ENCODE measurements at regions not wholly inside any gene's neighbourhood (a gene's known extent, or its start where the extent isn't known, plus 50 kb on each side); places are given as distances from the start of the nearest gene placed in this dataset.

DNA sequence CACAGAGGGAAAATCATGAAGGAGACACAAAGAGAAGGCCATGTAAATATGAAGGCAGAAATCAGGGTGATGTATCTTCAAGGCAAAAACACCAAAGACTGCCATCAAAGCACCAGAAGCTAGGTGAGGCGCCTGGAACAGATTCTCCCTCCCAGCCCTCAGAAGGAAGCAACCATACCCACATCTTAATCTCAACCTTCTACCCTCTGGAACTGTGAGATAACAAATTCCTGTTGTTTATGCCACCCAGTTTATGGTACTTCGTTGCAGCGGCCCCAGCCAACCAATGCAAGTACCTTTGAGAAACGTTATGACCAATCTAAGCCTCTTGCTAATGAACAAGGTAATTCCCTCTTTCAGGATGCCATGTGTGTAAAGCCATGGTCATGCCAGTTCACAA is 66.2 kb upstream of the STXBP5 start:
- CTCF ChIA-PET: no interaction called here
- H3K27ac Mint-ChIP-seq: no peak overlapping the region
- H3K27me3 Mint-ChIP-seq: peaks cover 2% of the 10 kb centered on the region
- POLR2A ChIA-PET: no interaction called here
- intact Hi-C loops (cut with DNase I, micrococcal nuclease): no loop called here
- peaks cover 10% of the 10 kb centered on the region for H3K4me1 Mint-ChIP-seq
- no peaks in the 10 kb centered on the region for H3K36me3 Mint-ChIP-seq (ENCODE audit: low read depth)
- no peak for ATAC-seq
- no peak for DNase-seq
- no peaks in the 10 kb centered on the region for H3K9me3 Mint-ChIP-seq (ENCODE audit: low read depth)
- H3K4me3 Mint-ChIP-seq: no peak overlapping the region

DNA sequence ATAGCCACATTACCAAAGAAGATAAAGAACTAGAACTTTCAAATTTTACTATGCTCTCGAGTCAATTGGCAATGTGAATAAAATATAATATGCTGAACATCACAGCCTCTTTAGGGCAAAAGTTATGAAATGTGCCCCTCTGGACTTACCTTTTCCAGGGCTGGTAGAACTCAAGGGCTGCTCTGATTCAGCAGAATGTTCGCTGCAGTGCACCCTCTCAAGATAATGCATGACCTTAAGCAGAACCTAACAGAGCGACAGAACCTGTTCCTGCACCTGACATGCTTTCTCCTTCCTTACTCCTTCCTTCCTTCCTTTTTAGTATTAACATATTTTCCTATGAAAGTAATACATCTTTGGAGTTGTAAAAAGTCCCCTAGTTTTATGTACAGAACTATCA is 65.4 kb upstream of the STXBP5 start:
- Mint-ChIP-seq H3K27me3 (peaks cover 2% of the 10 kb centered on the region), H3K4me3 (no peak overlapping the region), H3K4me1 (peaks cover 3% of the 10 kb centered on the region), H3K9me3 (ENCODE audit: low read depth) (no peaks in the 10 kb centered on the region), H3K36me3 (ENCODE audit: low read depth) (no peaks in the 10 kb centered on the region), H3K27ac (no peak overlapping the region)
- intact Hi-C loops (cut with DNase I, micrococcal nuclease): no loop called here
- no peak for DNase-seq
- ATAC-seq: no peak
- POLR2A ChIA-PET: no interaction called here
- CTCF ChIA-PET: no interaction called here

DNA sequence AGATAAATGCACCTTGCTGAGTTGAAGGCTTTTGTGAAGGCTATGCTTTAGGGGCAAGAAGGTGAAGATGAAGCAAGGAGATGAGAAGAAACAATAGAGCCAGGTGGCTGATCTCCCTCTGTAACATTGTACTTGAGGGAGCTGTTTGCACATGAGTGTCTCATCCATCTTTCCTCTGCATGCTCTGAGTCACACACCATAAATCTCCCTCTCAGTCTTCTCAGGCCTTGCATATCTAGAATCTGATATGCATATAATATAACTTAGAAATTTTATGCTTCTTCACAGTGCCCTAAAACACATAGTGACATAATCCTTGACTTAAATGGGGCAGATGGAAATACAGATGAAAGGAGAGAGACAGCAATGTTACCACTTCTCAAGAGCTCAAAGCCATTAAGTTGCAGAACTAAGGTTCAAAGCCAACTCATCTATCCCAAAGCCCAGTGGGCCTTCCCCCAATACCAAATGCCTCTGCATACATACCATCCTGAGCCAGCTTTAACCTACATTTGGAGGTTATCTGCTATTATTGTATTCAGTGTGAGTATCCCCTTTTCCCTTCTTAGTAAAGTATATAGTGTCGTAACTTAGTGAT is 62.4 kb upstream of the STXBP5 start:
- no peaks in the 10 kb centered on the region for H3K27me3 Mint-ChIP-seq
- H3K36me3 Mint-ChIP-seq (ENCODE audit: low read depth): no peaks in the 10 kb centered on the region
- ChIA-PET CTCF (no interaction called here), POLR2A (no interaction called here)
- H3K4me1 Mint-ChIP-seq: no peaks in the 10 kb centered on the region
- intact Hi-C loops (cut with DNase I, micrococcal nuclease): no loop called here
- no peaks in the 10 kb centered on the region for H3K9me3 Mint-ChIP-seq (ENCODE audit: low read depth)
- no peak overlapping the region for H3K4me3 Mint-ChIP-seq
- no peak for ATAC-seq
- no peak overlapping the region for H3K27ac Mint-ChIP-seq
- DNase-seq: no peak

DNA sequence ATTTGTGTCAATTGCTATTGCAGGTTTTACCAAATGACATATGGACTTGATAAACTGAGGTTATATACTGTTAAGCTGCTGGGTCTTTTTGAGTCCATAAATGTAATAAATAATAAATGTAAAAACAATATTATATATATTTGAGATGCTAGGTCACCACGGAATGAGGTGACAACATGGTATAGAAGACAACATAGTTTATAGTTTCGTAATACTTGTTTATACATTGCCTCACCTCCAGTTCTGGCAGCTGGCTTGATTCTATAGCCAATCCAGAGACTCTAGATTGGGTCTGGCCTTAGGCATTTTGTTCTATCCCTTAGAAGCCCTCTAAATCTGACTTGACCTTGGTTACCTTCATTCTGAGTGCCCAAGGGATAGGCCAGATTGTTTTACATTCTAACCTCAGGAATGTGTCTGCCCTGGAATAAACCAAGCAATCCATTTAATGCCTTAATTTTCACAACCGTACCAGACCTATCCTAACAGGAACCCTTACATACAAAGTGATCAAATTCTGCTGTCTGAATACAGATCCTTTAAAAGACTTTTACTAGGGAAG is 61.5 kb upstream of the STXBP5 start:
- H3K9me3 Mint-ChIP-seq (ENCODE audit: low read depth): no peaks in the 10 kb centered on the region
- no peak for ATAC-seq
- POLR2A ChIA-PET: no interaction called here

DNA sequence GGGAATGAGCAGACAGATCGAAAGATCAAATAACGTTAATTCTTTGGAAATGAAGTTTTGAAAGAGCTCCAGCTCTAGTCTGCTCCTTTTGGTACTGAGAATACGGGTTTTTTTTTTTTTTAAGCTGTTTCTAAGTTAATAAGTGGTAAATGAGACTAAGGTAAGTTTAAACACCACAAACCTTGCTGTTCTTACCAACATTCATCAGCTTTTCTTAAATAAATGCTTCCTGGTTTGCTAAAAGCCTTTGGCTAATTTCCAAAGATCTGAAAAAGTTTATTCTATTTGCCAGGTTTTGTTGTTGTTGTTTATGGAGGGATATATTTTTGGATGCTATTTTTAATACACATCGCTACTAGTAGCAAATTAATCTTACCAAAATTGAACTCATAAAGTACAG is 55.1 kb upstream of the STXBP5 start:
- H3K4me3 Mint-ChIP-seq: no peak overlapping the region
- H3K36me3 Mint-ChIP-seq (ENCODE audit: low read depth): no peaks in the 10 kb centered on the region
- no peak for ATAC-seq
- CTCF ChIA-PET: no interaction called here
- no peak overlapping the region for H3K27ac Mint-ChIP-seq
- no peaks in the 10 kb centered on the region for H3K4me1 Mint-ChIP-seq
- no peak for DNase-seq
- intact Hi-C loops (cut with DNase I, micrococcal nuclease): no loop called here
- no peaks in the 10 kb centered on the region for H3K27me3 Mint-ChIP-seq
- POLR2A ChIA-PET: no interaction called here
- no peaks in the 10 kb centered on the region for H3K9me3 Mint-ChIP-seq (ENCODE audit: low read depth)

More for the DNA sequence above, 61.5 kb upstream of the STXBP5 start:
- Mint-ChIP-seq H3K36me3 (ENCODE audit: low read depth) (no peaks in the 10 kb centered on the region), H3K27me3 (no peaks in the 10 kb centered on the region), H3K4me1 (no peaks in the 10 kb centered on the region), H3K27ac (no peak overlapping the region), H3K4me3 (no peak overlapping the region)
- intact Hi-C loops (cut with DNase I, micrococcal nuclease): no loop called here
- CTCF ChIA-PET: interaction anchor here (0.7 kb wide), 1 partner anchor 361 kb away, joined by 3 read pairs; no protein-coding TSS in a partner anchor
- DNase-seq: no peak

DNA sequence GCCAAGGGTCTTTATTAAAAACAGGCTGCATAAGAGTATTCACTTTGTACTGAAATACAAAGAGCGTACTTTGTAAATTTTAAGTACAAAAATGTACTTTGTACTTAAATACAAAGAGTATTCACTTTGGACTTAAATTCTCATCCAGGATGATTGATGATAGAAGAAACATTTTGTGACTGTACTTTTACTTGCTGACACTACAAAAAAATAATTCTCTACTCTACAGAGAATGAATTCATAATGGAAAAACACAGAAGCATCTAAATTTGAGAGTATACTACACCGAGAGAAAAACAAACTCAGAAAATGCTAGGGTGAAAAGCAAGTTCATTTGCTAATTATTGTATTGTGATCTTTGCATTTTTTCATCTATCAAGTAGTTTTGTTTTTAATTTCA is 54.4 kb upstream of the STXBP5 start:
- Mint-ChIP-seq H3K36me3 (ENCODE audit: low read depth) (no peaks in the 10 kb centered on the region), H3K27ac (no peak overlapping the region), H3K4me3 (no peak overlapping the region), H3K9me3 (ENCODE audit: low read depth) (no peaks in the 10 kb centered on the region), H3K4me1 (no peaks in the 10 kb centered on the region), H3K27me3 (no peaks in the 10 kb centered on the region)
- intact Hi-C loops (cut with DNase I, micrococcal nuclease): no loop called here
- no peak for ATAC-seq
- no peak for DNase-seq
- POLR2A ChIA-PET: no interaction called here
- CTCF ChIA-PET: no interaction called here

DNA sequence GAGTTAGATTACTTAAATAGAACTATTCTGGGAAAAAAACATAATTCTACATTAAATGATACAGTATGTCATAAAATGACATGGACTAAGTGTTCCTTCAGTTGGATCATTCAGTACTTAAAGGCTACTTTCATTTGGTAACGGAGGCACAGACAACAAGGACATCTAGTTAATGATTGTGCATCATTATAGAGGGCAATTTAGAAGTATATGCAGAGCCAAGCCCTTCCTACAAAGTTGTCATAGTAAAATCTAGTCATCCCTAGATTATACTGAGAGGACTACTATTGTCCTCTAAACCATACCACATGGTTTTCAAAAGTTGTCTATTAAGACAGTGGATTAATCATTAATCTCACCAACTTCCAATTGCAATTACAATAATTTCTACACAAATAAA is 53.9 kb upstream of the STXBP5 start:
- intact Hi-C loops (cut with DNase I, micrococcal nuclease): no loop called here
- DNase-seq: no peak
- Mint-ChIP-seq H3K27ac (no peak overlapping the region), H3K9me3 (ENCODE audit: low read depth) (no peaks in the 10 kb centered on the region), H3K27me3 (no peaks in the 10 kb centered on the region), H3K36me3 (ENCODE audit: low read depth) (no peaks in the 10 kb centered on the region), H3K4me1 (no peaks in the 10 kb centered on the region), H3K4me3 (no peak overlapping the region)
- ChIA-PET CTCF (no interaction called here), POLR2A (no interaction called here)
- no peak for ATAC-seq
